ENCODE measurements at regions not wholly inside any gene's neighbourhood (a gene's known extent, or its start where the extent isn't known, plus 50 kb on each side); places are given as distances from the start of the nearest gene placed in this dataset.

- no peak for TF ChIP-seq ZNF462 (CRISPR knock-in tag; IDR thresholded peaks at IDR 0.05)
Observed at GRCh38 chr4:107122736-107123135, 86.6 kb upstream of the DKK2 start (continued).

GRCh38 chr4:107120661-107121060 lies 84.5 kb upstream of the DKK2 start:
- no peaks in the 10 kb centered on the region for H3K27me3 Mint-ChIP-seq (ENCODE audit: insufficient read depth, low read depth, poor library complexity)
- ATAC-seq (peak; percentile 60), DNase-seq (ENCODE audit: low spot score) (peak; percentile 29)
- H3K9me2 ChIP-seq (ENCODE audit: insufficient read depth): no peaks in the 10 kb centered on the region
- H3F3A ChIP-seq (replicated peaks; ENCODE audit: low read depth): no peaks in the 10 kb centered on the region
- peaks cover 13% of the 10 kb centered on the region for H3K4me1 Mint-ChIP-seq
- no peaks in the 10 kb centered on the region for H3K79me2 ChIP-seq (replicated peaks; ENCODE audit: insufficient read depth)
- H3K36me3 ChIP-seq (ENCODE audit: insufficient read depth): no peaks in the 10 kb centered on the region
- H2AFZ ChIP-seq: peak overlapping the region; percentile 35; the same call in 1 of the 2 replicates
- H3K4me1 ChIP-seq (ENCODE audit: insufficient read depth): peaks cover 11% of the 10 kb centered on the region
- H3K9me3 Mint-ChIP-seq: peaks cover 3% of the 10 kb centered on the region; the same call in 1 of the 3 replicates
- H3K4me2 ChIP-seq: 0 out of 2 replicates have a peak overlapping the region, but pooled peaks have one; percentile 23
- peaks cover 3% of the 10 kb centered on the region; the same call in 1 of the 3 replicates for H3K36me3 Mint-ChIP-seq (ENCODE audit: low read depth)
- no peak overlapping the region; the same call in 1 of the 2 replicates for H3K27ac Mint-ChIP-seq
- TF ChIP-seq JUNB (IDR thresholded peaks at IDR 0.05; ENCODE audit: unreplicated experiment) (no peak), NANOG (IDR thresholded peaks at IDR 0.05; ENCODE audit: borderline replicate concordance) (no peak), ETS1 (IDR thresholded peaks at IDR 0.05) (no peak)
- H3K4me3 Mint-ChIP-seq: no peak overlapping the region
- no peak overlapping the region for H3K27ac ChIP-seq (ENCODE audit: low read depth)
- no peaks in the 10 kb centered on the region for H3K27me3 ChIP-seq (ENCODE audit: insufficient read depth)
- H4K20me1 ChIP-seq (replicated peaks; ENCODE audit: insufficient read depth): no peaks in the 10 kb centered on the region
- H3K4me3 ChIP-seq: no peak overlapping the region

Measured in GM23338 (cell line).